Lower leg skin (tissue), 3 donors: ENCODE measurements at regions not wholly inside any gene's neighbourhood (a gene's known extent, or its start where the extent isn't known, plus 50 kb on each side); places are given as distances from the start of the nearest gene placed in this dataset.

ENCODE experiments used
- CTCF ChIP-seq, 3 donors: fragments of 450-650 bp; IDR thresholded peaks; one replicate each; pipeline ENCODE4 v1.5.1; 2016; ENCODE audit warnings: antibody characterized with exemption in 3 of 3, mild to moderate bottlenecking in 3 of 3, moderate library complexity in 2 of 3
- POLR2A ChIP-seq, 2 donors: fragments of 450-650 bp; IDR thresholded peaks; one replicate each; pipeline ENCODE4 v1.6.1; 2016 to 2017; ENCODE audit warnings: antibody characterized with exemption in 2 of 2, mild to moderate bottlenecking in 1 of 2, moderate library complexity in 1 of 2

GRCh38 chr6:113445201-113445600 is 411.9 kb upstream of the MARCKS start:
- TF ChIP-seq CTCF (IDR thresholded peaks at IDR 0.05) (no peak), POLR2A (IDR thresholded peaks at IDR 0.05) (no peak)
